ENCODE measurements at regions not wholly inside any gene's neighbourhood (a gene's known extent, or its start where the extent isn't known, plus 50 kb on each side); places are given as distances from the start of the nearest gene placed in this dataset.

GRCh38 chr5:92976156-92976555 is 604.9 kb downstream of the NR2F1-AS1 start:
- TF ChIP-seq POLR2A (IDR thresholded peaks at IDR 0.05; ENCODE audit: low read depth, low read length) = no peak
- TF ChIP-seq, protein P1, sequence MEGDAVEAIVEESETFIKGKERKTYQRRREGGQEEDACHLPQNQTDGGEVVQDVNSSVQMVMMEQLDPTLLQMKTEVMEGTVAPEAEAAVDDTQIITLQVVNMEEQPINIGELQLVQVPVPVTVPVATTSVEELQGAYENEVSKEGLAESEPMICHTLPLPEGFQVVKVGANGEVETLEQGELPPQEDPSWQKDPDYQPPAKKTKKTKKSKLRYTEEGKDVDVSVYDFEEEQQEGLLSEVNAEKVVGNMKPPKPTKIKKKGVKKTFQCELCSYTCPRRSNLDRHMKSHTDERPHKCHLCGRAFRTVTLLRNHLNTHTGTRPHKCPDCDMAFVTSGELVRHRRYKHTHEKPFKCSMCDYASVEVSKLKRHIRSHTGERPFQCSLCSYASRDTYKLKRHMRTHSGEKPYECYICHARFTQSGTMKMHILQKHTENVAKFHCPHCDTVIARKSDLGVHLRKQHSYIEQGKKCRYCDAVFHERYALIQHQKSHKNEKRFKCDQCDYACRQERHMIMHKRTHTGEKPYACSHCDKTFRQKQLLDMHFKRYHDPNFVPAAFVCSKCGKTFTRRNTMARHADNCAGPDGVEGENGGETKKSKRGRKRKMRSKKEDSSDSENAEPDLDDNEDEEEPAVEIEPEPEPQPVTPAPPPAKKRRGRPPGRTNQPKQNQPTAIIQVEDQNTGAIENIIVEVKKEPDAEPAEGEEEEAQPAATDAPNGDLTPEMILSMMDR (IDR thresholded peaks at IDR 0.05; ENCODE audit: extremely low read depth in 1 of 2, insufficient read depth in 1 of 2, low read depth in 1 of 2, low read length in 2 of 2) = no peak
- TF ChIP-seq GATA2 (IDR thresholded peaks at IDR 0.05; ENCODE audit: insufficient read depth, insufficient read length, low read depth, low read length) = no peak
- TF ChIP-seq, protein P2, sequence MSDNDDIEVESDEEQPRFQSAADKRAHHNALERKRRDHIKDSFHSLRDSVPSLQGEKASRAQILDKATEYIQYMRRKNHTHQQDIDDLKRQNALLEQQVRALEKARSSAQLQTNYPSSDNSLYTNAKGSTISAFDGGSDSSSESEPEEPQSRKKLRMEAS (IDR thresholded peaks at IDR 0.05; ENCODE audit: insufficient read depth, insufficient read length) = no peak
- no peak for TF ChIP-seq EZH2 (IDR thresholded peaks at IDR 0.05; ENCODE audit: borderline replicate concordance, low read depth, low read length, severe bottlenecking)
- TF ChIP-seq MYC (IDR thresholded peaks at IDR 0.05; ENCODE audit: low read depth, low read length) = no peak
- TF ChIP-seq POLR2AphosphoS5 (IDR thresholded peaks at IDR 0.05; ENCODE audit: insufficient read depth, low read depth, low read length) = no peak
- TF ChIP-seq JUN (IDR thresholded peaks at IDR 0.05; ENCODE audit: borderline replicate concordance, insufficient read depth, insufficient read length, low read depth) = no peak
- no peak for TF ChIP-seq FOS (IDR thresholded peaks at IDR 0.05; ENCODE audit: borderline replicate concordance, insufficient read depth, low read length)

Measured in endothelial cell of umbilical vein (primary cell).